OCI-LY1 (cell line): ENCODE measurements at regions not wholly inside any gene's neighbourhood (a gene's known extent, or its start where the extent isn't known, plus 50 kb on each side); places are given as distances from the start of the nearest gene placed in this dataset.

Experiments used
- EZH2 ChIP-seq: fragments of 200-600 bp; sonication (generic), shearing (Covaris generic); IDR thresholded peaks from 2 replicates; pipeline ENCODE4 v1.8.0; 2017; ENCODE audit warnings: borderline replicate concordance, mixed run types, mild to moderate bottlenecking, antibody characterized with exemption, low read length, moderate library complexity, mixed read lengths
- TF ChIP-seq, protein P1 (sequence below): fragments of 200-600 bp; sonication (generic), shearing (Covaris generic); IDR thresholded peaks from 2 replicates; pipeline ENCODE4 v1.5.1; 2017; ENCODE audit warnings: mild to moderate bottlenecking, antibody characterized with exemption, low read length, moderate library complexity, mixed read lengths

DNA sequence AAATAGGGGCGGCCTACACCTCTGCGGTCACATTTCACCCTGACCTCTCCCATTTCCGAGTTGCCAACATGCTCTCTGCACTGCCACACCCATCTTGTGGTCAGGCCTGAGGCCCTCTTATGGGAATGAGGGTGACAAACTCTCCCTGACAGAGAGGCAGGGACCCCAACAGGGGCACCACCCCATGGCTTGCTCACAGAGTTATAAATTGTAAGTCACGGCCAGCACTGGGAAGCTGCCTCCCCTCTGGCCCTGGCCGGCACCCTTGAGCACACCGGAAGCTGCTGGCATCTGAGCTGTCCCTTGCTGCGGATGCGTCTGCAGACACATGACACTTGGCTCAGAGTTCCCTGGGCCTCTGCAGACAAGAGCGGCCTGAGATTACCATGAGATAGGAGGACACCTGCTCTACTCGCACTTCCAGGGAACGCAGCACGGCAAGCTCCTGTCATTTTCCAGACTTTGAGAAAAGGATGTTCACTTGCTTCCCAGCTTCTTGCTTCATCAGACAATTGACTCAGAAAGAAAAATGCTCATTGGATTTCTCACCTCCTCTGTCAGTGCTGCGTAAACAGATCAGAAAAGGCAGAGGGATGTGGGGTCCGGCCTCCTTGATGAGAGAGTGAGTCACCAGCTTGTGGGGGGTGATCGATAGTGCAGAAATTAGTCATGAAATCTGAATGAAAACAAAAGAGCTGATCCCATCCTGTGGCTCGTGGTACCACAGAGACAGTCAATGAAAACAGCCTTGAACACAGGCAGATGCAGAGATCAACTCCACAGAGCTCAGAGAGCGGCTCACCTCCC, 269.8 kb downstream of the SYK start:
- TF ChIP-seq, protein P1, sequence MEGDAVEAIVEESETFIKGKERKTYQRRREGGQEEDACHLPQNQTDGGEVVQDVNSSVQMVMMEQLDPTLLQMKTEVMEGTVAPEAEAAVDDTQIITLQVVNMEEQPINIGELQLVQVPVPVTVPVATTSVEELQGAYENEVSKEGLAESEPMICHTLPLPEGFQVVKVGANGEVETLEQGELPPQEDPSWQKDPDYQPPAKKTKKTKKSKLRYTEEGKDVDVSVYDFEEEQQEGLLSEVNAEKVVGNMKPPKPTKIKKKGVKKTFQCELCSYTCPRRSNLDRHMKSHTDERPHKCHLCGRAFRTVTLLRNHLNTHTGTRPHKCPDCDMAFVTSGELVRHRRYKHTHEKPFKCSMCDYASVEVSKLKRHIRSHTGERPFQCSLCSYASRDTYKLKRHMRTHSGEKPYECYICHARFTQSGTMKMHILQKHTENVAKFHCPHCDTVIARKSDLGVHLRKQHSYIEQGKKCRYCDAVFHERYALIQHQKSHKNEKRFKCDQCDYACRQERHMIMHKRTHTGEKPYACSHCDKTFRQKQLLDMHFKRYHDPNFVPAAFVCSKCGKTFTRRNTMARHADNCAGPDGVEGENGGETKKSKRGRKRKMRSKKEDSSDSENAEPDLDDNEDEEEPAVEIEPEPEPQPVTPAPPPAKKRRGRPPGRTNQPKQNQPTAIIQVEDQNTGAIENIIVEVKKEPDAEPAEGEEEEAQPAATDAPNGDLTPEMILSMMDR: no peak
- TF ChIP-seq EZH2: no peak
